LoVo (cell line): ENCODE measurements at regions not wholly inside any gene's neighbourhood (a gene's known extent, or its start where the extent isn't known, plus 50 kb on each side); places are given as distances from the start of the nearest gene placed in this dataset.

Experiments used
- DNase-seq: peaks from one replicate; pipeline ENCODE4 v3.0.0-alpha.2; 2016; ENCODE audit warnings: low spot score

DNA sequence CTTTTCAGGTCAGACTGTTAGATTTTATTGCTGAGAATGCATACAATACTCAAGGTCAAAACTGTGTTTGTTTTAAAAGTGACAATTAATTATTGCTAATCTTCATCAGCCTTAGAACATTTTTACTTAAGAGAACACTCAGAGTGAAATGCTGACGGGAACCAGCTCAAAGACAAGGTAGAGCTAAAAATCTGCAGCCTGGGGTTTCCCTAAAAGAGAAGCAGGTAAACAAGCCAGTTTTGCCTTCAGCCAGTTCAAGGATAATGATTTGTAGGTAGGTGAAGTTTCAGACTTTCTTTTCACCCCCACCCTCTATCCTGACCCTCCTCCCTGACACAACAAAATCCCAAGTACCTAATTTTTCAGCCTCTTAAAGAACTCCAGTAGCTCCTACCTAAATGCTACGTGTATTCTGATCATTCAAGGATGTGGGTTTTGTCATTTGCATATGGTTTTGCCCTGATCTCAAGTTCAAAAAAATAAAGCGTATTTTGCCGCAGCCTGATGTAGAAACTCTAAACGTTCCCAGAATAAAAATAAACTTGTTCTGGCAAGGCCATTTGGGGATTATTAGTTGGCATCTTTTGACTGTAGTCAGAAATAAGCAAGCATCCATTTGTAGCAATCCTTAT is 407.2 kb downstream of the EFNA5 start:
- no peak for DNase-seq

GRCh38 chr5:107257885-107258520 is 412.7 kb downstream of the EFNA5 start:
- no peak for DNase-seq

GRCh38 chr5:107254902-107255234 is 415.9 kb downstream of the EFNA5 start:
- no peak for DNase-seq

DNA sequence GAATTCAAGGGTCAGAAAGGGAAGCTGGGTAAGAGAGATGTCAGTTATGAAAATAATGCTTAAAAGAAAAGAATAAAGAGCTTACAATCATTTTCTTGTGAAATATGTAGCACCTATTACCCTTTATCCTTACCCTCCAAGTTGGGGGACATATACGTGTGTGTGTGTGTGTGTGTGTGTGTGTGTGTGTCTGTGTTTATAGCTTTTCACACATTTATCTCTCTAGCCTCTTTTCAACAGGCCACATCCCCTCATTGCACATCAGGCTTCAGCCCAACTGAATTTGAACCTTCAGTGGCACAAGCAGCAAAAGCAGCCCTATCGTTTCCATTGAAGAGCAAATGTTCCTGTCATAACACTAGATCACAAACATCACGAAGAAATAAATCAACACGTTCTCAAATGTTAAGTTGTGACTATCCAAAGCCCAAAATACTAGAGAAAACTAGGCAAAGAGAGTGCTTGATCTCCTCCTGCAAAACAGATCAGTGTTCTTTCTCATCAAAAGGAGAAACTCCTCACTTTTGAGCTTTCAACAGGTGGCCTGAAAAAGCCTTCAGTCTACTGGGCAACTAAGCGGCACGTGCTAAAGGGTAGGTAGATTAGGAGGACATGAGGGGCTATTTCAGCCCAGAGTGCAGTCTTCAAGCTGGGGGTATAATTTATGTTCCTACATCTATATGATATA is 416.4 kb downstream of the EFNA5 start:
- no peak for DNase-seq

DNA sequence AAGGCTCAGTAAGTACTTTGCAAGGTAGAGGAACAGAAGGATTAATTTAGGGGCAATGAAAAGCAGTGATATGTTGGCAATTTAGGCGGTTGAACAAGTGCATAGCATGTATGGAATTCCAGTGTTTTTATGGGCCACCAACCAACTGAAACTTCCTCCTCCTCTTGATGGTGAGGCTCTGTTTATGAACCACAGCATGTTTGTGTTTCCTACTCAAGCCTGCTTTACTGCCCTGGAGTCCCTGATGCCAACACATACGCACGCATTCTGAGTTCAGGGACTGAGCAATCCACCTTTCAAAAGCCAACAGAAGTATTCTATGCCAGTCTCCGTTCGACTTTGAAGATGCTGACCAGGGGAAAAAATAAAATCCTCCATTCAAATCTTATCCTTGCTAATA is 417.5 kb downstream of the EFNA5 start:
- DNase-seq, result no peak

- no peak for DNase-seq
Observed at GRCh38 chr5:107251151-107251550, 419.6 kb downstream of the EFNA5 start.

DNA sequence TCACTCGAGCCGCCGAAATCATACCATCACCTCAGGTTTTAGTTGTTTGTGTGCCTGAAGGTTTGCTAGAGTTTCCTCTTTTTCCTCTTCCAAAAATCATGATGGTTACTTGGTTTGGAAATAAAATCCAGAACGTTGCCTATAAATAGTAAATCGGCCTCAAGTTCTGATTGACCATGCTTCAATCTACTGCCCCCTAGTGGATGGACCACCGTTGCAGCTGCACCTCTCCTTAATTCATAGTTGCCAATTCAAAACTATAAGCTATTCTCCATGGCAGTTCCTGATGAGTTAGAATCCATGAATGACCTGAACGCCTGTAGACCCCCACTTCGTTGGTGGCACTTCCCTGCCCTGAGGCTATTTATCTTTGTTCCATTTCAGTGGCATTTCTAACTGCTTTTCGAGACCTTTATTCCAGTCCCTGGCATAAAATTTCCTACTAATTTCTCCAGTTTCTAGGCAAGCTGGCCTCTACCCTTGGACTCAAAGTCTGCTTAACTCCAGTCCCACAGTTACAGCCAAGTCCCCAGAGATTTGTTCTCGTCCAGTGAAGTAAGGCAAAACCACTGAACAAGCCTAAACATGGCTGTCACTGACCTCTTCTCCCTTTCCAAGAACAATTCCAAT is 422.6 kb downstream of the EFNA5 start:
- DNase-seq, result peak; percentile 15

DNA sequence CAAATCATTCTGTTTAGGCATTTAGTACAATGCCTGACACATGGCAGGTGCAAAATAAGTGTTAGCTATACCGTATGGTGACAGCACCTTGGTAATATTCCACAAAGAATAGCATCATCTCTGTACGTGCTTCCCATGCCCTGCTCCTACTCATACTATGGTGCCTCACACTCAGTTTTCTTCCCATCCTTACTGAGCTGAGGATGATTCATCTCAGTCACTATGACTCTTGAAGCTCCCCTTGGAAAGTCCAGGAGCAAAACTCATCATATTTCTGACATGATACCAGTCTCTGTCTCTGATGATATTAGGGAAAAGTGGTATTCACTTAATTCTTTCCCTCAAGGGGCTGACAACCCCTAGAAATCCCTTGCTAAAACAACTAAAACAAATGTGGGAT is 423.3 kb downstream of the EFNA5 start:
- no peak for DNase-seq

GRCh38 chr5:107243220-107243579 is 427.5 kb downstream of the EFNA5 start:
- DNase-seq, result no peak

DNA sequence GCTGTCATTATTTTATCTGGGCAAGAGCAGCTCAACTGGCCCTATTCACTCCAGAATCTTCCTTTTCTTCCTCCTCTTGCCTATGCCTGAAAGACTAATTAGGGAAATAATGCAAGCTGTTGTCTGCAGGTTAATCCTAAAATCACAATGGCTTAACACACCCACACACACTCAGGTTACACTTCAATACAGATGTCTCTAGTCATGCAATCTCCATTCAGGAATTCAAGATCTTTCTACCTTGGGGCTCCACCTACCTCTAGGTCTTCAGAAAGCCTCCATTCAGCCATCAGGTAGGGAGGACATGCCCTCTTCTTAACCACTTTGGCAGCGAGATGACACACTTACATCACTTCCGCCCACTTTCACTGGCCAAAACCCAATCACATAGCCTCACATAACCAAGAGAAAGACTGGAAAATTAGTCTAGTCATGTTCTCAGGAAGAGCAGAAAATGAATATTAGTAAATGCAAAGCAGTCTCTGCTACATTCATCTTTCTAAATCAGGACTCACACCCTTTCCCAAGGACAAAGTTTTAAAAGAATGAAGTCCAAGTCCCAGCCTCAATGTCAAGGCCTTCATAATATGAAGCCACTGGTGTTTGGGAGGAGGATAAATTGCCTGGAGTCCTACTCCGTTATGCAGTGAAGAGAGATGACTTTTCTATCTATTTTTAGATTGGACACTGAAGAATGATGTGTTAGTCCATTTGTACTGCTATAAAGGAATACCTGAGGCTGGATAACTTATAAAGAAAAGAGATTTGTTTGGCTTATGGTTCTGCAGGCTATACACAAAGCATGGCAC is 428.1 kb downstream of the EFNA5 start:
- DNase-seq, result no peak

DNA sequence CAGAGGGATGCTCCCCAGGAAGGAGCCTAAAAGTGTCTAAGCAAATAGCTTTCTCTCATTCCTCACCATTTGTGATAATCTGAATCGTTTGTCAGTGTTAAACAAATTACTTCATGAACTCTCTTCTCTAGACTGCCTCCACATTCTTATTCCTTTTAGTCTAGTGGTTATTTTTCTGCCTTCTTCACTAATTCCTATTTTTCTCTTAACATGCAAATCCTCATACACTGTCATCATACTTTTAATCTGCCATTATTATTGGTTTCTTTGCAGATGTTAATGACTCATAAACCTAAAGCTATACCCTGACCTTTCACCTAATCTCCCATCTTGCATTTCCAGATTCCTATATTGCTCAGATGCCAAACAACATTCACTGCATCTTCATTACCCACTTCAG is 428.9 kb downstream of the EFNA5 start:
- DNase-seq, result no peak

- DNase-seq, result no peak
Observed at GRCh38 chr5:107235167-107235566, 435.6 kb downstream of the EFNA5 start.

DNA sequence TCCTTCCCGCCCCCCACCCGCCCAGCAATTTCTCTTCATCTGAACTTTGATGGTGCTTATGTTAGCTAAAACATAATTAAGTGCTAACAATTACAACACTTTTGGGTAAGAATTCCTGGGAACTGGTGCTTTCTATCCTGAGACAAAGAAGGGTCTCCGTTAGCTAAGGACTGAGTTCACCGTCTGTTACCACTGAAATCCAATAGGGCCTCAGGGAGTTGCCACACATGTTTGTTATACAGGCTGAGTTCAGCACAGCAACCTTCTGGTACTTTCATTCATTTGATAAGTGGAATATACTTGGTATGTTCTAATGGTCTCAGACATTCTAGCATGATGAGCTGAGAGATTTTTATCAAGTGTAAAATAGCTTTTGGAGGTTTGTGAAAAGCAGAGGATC is 437.9 kb downstream of the EFNA5 start:
- no peak for DNase-seq

DNA sequence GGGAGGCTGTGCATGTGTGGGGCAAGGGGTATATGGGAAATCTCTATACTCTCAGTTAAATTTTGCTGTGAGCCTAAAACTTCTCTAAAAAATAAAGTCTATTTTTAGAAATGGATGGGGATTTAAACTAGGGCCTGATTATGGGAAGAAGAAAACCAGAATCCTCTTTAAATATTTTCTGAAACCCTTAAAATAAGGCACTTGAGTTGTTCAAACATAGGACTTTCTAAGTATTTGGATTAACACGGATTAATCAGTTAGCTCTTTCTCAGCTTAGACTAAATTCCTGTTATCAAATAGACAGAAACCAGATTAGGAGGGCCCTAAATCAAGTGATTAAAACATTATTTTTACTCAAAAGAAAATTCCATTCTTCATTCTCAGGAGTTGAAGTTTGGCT is 438.4 kb downstream of the EFNA5 start:
- no peak for DNase-seq

- no peak for DNase-seq
Observed at GRCh38 chr5:107231191-107231590, 439.5 kb downstream of the EFNA5 start.

DNA sequence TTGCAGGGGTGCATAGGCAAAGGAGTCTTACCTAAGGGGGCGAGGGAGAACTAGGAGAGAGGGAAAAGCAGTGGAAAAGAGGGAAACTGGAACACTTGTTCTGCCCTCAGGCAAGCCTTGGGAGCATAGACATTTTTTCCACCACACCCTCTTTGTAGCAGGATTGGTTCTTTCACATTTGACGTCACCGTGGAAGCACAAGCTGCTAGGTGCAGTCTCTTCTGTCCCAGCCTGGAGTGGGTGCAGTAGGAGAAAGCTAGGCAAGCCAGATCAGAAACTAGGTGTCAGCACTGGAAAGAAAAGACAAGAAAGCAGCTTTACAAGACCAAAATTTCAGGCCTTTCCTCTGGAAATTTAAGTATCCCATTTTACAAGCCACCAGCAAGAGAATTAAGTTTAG is 440.4 kb downstream of the EFNA5 start:
- no peak for DNase-seq

DNA sequence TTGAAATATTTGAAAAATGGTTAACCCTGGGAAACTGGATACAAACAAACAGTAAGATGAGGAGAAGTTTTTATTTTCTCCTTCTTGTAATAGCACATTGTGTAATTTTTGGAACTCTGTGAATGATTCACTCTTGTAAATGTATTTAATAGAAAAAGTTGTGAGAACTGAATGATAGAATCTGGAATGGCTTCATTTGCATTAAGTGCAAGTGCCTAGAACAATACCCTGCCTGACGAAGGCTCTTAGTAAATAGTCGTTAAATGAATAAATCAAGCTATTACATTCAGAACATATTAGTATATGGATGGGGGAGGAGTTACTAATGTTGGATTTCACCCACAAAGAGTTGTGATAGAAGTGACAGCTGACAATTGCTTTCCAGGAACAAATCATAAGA is 442.5 kb downstream of the EFNA5 start:
- DNase-seq, result no peak

GRCh38 chr5:107224272-107224671 is 446.5 kb downstream of the EFNA5 start:
- DNase-seq, result no peak

DNA sequence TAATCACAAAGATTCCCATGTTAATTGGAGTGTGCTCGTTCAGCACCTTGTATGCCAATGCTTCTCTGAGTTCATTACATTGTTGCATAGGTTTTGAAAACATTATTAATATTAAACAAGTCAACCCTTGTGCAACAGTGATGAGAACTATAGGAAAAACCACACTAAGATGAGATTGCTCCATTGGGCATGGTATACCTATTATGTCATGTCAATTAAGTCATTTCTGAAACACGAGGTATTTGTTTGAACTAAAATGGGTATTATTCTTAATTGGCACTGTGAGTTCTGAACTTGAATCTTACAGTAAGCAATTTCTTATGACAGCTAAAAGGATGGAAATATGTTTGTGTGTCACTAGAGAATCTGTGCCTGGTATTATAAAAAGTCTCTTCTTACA is 447.7 kb downstream of the EFNA5 start:
- DNase-seq, result no peak

DNA sequence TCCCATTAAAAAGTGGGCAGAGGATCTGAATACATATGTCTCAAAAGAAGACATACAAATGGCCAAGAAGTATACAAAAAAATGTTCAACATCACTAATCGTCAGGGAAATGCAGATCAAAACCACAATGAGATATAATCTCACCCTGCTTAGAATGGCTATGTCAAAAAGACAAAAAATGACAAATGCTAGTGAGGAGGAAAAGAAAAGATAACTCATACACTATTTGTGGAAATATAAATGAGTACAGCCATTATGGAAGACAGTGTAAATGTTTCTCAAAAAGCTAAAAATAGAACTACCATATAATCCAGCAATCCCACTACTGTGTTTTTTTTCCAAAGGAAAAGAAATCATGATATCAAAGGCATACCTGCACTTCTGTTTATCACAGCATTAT is 450.7 kb downstream of the EFNA5 start:
- no peak for DNase-seq

GRCh38 chr5:107218457-107219193 is 452.1 kb downstream of the EFNA5 start:
- DNase-seq, result no peak

GRCh38 chr5:107217721-107218130 is 453.0 kb downstream of the EFNA5 start:
- no peak for DNase-seq
